NB4 (cell line): ENCODE measurements at regions not wholly inside any gene's neighbourhood (a gene's known extent, or its start where the extent isn't known, plus 50 kb on each side); places are given as distances from the start of the nearest gene placed in this dataset.

Experiments
- DNase-seq: peaks from one replicate; pipeline ENCODE4 v3.0.0; 2010; ENCODE audit warnings: low read depth
- H3K4me3 ChIP-seq: one replicate; pipeline ENCODE4 v1.5.1; 2011; ENCODE audit warnings: mild to moderate bottlenecking, low read depth, low read length, moderate library complexity
- CTCF ChIP-seq: IDR thresholded peaks from one replicate; pipeline ENCODE4 v1.5.1; 2012; ENCODE audit warnings: low read depth, low read length
- MAX ChIP-seq: IDR thresholded peaks from 2 replicates; pipeline ENCODE4 v1.6.1; 2011; ENCODE audit warnings: low read depth, low read length
- MYC ChIP-seq: IDR thresholded peaks from 2 replicates; pipeline ENCODE4 v1.6.1; 2011; ENCODE audit warnings: low read depth, low read length
- POLR2A ChIP-seq: IDR thresholded peaks from 2 replicates; pipeline ENCODE4 v1.6.1; 2011; ENCODE audit warnings: mild to moderate bottlenecking; ENCODE audit not compliant: insufficient read length; ENCODE audit errors: extremely low read depth

GRCh38 chr4:32337403-32337802, 1617.2 kb downstream of the PCDH7 start:
- DNase-seq, result no peak
- H3K4me3 ChIP-seq, result no peak overlapping the region
- TF ChIP-seq CTCF, result no peak
- TF ChIP-seq MAX, result no peak
- TF ChIP-seq POLR2A, result no peak
- TF ChIP-seq MYC, result no peak

GRCh38 chr4:32340591-32340990, 1620.4 kb downstream of the PCDH7 start:
- TF ChIP-seq MYC (no peak), POLR2A (no peak), MAX (no peak), CTCF (no peak)
- DNase-seq, result no peak
- no peak overlapping the region for H3K4me3 ChIP-seq

- no peak overlapping the region for H3K4me3 ChIP-seq
- DNase-seq, result no peak
- TF ChIP-seq POLR2A (no peak), CTCF (no peak)
Measured at GRCh38 chr4:32341342-32341741, 1621.2 kb downstream of the PCDH7 start.

GRCh38 chr4:32342054-32342453, 1621.9 kb downstream of the PCDH7 start:
- TF ChIP-seq CTCF (no peak), MAX (no peak), POLR2A (no peak), MYC (no peak)
- DNase-seq, result no peak
- H3K4me3 ChIP-seq, result no peak overlapping the region

GRCh38 chr4:32349026-32349425, 1628.9 kb downstream of the PCDH7 start:
- TF ChIP-seq MYC (no peak), POLR2A (no peak), CTCF (no peak), MAX (no peak)

GRCh38 chr4:32374206-32374605, 1654.0 kb downstream of the PCDH7 start:
- H3K4me3 ChIP-seq, result no peak overlapping the region
- DNase-seq, result no peak
- TF ChIP-seq CTCF (no peak), MAX (no peak), MYC (no peak), POLR2A (no peak)

More at GRCh38 chr4:32349026-32349425, 1628.9 kb downstream of the PCDH7 start:
- no peak for DNase-seq
- no peak overlapping the region for H3K4me3 ChIP-seq
